HG03064 (cell line): ENCODE measurements at regions not wholly inside any gene's neighbourhood (a gene's known extent, or its start where the extent isn't known, plus 50 kb on each side); places are given as distances from the start of the nearest gene placed in this dataset.
A peak's percentile ranks its signal among the peaks of the same experiment; 100 is the strongest.

ENCODE experiments used
- ATAC-seq: cut with Tn5 transposase; IDR thresholded peaks from one replicate; pipeline ENCODE4 v1.9.1; 2021; ENCODE audit warnings: low read depth; ENCODE audit not compliant: unreplicated experiment

- ATAC-seq, result no peak
Observed at GRCh38 chr10:10146604-10147003, 871.1 kb upstream of the CELF2 start.

DNA sequence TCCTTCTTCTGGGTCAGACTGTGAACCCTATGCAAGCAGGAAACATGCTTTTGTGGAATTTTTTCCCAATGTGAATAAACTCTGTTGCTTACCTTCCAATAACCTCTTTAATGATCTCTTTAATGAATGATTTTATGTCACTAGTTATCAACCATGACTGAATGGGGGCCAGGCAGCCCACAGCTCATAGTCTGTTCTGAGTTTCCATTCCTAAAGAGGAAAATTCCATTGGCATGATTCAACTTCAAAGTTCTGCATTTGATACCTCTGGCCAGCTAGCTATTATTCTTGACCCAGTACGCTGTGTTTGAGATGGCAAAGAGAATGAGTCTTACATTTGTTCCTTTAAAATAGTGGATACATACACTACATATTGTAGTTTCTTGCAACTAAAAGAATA lies 867.8 kb upstream of the CELF2 start:
- ATAC-seq, result no peak

DNA sequence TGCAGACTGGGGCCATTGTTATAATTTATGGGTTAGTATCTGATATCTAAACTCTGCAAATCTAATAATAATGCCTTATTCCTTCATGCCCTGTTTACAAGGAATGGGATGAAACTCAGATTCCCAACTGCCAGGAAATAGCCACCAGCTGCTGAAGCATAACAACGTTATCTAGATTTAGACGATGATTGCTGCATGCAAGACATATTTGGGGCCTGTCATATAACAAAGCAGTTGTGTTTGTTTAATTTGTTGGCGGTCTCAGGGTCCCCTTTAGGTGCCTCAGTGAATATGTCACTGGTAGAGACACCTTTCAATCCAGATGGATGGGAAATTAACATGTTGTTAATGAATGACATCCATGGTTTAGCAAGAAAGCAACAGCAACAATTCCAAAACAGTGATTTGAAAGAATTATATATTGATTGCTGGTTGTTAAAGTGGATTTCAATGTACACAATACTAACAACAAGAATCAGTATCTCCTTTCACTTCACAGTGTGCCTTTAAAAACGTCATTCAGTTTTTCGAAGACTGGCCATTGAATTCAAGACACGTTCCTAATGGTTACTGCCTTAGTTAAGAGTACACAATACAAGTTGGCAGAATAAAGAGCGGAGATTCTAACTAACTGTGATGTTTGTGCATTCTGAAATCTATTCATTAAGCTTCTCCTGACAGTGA lies 860.6 kb upstream of the CELF2 start:
- ATAC-seq, result no peak

DNA sequence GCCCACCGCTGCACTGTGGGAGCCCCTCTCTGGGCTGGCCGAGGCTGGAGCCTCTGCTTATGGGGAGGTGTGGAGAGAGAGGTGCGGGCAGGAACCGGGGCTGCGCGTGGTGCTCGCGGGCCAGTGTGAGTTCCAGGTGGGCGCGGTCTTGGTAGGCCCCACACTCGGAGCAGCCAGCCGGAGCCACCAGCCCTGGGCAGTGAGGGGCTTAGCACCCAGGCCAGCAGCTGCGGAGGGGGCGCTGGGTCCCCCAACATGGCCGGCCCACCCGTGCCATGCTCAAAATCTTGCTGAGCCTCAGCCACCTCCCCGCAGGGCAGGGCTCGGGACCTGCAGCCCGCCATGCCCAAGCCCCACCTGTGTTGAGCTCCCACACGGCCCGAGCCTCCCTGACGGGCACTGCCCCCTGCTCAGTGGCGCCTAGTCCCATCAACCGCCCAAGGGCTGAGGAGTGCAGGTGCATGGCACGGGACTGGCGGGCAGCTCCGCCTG lies 856.8 kb upstream of the CELF2 start:
- no peak for ATAC-seq

GRCh38 chr10:10164848-10165247 lies 852.8 kb upstream of the CELF2 start:
- no peak for ATAC-seq

DNA sequence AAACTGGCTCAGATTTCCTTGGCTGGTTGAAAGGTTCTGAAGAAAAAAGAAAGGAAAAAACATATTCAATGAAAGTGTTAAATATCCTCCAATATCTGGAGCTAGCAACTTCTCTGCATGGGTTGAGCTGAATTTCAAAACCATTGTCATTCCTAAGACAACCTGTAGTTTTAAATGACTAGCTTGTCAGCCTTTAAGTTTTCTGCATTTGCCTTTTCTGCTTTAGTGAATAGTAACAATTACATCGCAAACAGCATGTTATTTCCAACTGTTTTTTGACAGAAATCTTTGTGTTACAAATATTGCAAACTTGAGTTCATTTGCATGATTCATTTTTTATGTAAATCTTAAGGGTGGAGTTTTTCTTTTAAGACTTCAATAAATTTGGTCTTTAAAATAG lies 852.3 kb upstream of the CELF2 start:
- ATAC-seq, result no peak

GRCh38 chr10:10178476-10178875 lies 839.2 kb upstream of the CELF2 start:
- ATAC-seq, result no peak

DNA sequence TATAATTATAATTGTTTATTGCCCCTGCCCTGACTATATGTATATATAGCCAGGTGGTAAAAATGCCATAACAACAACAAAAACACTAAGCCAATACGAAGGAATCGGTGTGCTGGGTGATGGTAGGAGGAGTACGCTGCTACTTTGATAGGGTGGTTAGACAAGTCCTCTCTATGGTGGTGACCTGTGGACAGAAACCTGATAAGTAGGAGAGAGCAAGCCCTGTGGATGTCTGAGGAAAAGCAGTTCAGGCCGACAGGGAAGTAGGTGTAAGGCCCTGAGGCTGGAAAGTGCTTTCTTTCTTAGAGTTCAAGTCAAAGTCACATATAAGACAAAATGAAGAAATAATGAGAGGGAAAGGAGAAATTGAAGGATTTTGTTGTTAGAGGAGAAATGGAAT lies 823.8 kb upstream of the CELF2 start:
- no peak for ATAC-seq

GRCh38 chr10:10196701-10197100 lies 821.0 kb upstream of the CELF2 start:
- no peak for ATAC-seq

- ATAC-seq, result no peak
Observed at GRCh38 chr10:10197423-10197822, 820.2 kb upstream of the CELF2 start.

DNA sequence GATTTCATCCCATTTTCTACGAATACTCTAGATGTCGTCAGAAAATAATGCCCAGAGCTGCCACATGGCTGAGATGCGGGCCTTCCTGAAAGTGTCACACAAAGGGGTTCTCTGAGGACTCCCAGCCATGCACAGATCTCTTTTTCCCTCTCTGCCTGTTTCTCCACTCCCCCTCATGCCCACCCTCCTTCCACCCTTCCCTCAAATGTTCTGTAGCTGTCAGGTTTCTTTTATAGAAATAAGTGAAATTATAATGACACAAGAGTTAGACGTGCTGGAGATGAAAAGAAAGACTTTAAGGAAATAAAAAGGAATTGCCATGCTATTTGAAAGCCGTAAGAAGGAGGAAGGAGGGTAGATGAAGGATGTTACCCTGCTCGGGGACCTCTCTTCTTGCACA lies 819.3 kb upstream of the CELF2 start:
- no peak for ATAC-seq

GRCh38 chr10:10204415-10204814 lies 813.3 kb upstream of the CELF2 start:
- no peak for ATAC-seq

- no peak for ATAC-seq
Observed at GRCh38 chr10:10205906-10206305, 811.8 kb upstream of the CELF2 start.

- ATAC-seq, result no peak
Observed at GRCh38 chr10:10207538-10207937, 810.1 kb upstream of the CELF2 start.

DNA sequence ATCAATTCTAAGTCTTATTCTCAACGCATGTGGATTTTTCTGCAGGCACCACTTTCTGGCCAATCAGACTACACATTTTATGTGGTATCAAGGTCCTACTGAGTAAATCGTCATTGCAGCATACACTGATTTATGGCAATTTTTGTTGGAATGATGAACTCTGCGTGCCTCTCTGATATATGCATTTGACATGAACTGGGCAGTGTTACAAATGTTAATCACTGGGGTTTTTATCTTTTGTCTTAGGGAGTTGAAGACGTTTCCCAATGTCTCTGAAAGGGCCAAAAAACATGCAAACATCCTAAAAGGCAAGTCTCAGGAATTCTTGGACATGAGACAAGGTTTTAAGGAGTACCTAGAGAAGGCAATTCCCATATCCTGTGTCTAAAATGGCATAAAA lies 809.5 kb upstream of the CELF2 start:
- no peak for ATAC-seq

DNA sequence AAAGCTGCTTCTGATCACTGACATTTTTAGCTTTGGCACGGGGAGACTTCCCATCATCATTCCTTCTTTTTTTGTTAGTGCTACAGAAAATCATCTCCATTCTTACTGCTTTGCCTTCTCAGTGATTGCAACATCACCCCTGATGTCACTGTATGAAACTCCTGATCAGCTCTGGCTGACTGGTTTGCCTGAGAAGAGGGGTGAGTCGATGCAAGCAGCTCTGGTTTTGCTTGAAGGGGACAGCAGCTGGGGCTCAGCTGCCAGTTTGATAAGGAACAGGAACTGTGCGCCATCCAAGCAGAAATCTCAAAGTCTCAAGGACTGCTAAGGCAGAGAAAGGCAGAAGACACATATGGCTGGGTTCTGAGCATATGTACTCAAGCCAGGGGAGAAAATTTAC lies 808.5 kb upstream of the CELF2 start:
- ATAC-seq, result no peak

DNA sequence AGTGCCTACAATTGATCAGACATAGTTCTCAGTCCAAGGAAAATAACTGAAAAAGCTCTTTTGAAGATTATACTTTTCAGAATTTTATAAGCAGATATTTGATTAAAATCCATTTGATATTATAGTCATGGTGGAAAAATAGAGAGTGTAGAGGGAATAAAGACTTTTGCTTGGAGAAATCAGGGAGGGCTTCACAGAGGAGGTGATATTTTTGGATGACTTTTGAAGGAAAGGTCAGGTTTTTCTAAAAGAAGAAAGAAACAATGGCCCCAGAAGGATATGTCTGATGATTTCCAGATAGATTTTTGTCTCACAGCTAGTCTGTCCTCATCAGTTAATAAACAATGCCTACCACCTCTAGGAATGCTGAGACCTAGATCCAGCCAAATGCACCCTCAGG lies 806.3 kb upstream of the CELF2 start:
- no peak for ATAC-seq

GRCh38 chr10:10213237-10213636 lies 804.4 kb upstream of the CELF2 start:
- ATAC-seq, result peak; percentile 54

DNA sequence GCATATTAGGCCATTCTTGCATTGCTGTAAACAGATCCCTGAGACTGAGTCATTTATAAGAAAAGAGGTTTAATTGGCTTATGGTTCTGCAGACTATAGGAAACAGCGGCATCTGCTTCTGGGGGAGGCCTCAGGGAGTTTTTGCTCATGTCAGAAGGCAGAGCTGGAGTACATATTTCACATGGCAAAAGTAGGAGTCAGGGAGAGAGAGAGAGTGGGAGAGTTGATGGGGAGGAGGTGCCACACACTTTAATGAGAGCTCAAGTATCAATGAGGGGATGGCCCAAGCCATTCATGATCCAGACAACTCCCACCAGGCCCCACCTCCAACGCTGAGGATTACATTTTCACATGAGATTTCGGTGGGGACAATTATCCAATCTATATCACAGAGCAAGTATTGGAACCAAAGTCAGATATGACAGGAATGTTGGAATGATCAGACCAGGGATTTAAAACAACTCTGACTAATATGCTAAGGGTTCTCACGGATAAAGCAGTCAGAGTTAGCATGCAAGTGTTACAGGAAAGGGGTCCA lies 795.3 kb upstream of the CELF2 start:
- ATAC-seq, result no peak

- no peak for ATAC-seq
Observed at GRCh38 chr10:10223131-10223530, 794.5 kb upstream of the CELF2 start.

DNA sequence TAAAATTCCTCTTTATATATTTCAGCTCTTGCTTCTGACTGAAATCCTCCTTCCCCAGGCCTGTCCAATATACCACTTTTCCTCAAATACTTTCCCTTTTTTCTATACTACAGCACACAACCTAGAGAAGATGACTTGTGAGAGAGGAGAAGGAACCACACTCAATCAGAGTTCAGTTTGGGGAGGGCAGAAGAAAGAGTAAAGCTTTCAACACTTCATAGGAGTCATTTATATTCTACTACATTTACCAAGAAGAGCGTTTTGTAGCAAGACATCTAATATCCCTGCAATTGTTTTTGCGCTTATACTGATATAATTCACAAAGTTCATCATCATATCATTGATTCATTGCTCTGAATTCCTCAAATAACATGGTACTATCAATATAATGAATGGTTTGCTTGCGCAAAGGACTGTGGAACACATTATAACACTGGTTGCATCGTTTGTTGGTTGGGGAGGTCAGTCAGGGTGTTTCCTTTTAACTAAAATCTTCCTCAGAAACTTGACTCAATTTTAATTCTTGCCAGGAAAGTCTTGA lies 792.5 kb upstream of the CELF2 start:
- ATAC-seq, result no peak

DNA sequence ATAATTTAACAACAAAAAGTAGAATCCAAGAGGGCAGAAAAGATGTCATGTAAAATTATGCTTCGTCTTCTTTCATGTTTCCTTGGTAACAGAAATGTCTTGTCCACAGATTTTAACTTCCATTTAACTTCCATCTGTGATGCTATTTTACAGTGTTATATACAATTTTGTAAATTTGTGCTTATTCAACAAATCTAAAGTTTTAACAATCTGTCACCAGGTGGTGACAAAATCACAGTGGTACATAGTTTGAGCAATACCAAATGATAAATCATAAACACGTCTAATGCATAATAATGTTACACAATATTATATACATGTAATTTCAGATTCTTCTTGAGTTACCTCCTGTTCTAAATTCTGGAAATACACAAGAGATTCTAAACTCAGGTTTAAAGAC lies 784.4 kb upstream of the CELF2 start:
- ATAC-seq, result no peak
